Activated CD4-positive, alpha-beta memory T cell treated with anti-CD3 and anti-CD28 coated beads, Interleukin-2, amount 10 ng/mL, durations not matched to agents 7 days and 5 days (primary cell): ENCODE measurements at regions not wholly inside any gene's neighbourhood (a gene's known extent, or its start where the extent isn't known, plus 50 kb on each side); places are given as distances from the start of the nearest gene placed in this dataset.

Experiments
- CTCF ChIA-PET: fragments of 350-600 bp; sonication (Branson Sonifier 250); formaldehyde crosslinking; loops from one replicate; lab custom pipeline; 2021; ENCODE audit warnings: antibody characterized with exemption, inconsistent platforms; lab: Charles Lee
- POLR2A ChIA-PET: fragments of 350-600 bp; sonication (Branson Sonifier 250); formaldehyde crosslinking; loops from one replicate; lab custom pipeline; 2021; ENCODE audit warnings: antibody characterized with exemption; lab: Charles Lee
- DNase-seq: peaks from one replicate; pipeline ENCODE4 v3.0.0-alpha.2; 2020
- H3K27ac Mint-ChIP-seq: one replicate; pipeline ENCODE4 v1.8.0; 2021; ENCODE audit warnings: mild to moderate bottlenecking, mixed read lengths
- H3K27me3 Mint-ChIP-seq: one replicate; pipeline ENCODE4 v1.8.0; 2021; ENCODE audit warnings: mixed read lengths
- H3K36me3 Mint-ChIP-seq: one replicate; pipeline ENCODE4 v1.8.0; 2021; ENCODE audit warnings: low read depth, mixed read lengths
- H3K4me1 Mint-ChIP-seq: one replicate; pipeline ENCODE4 v1.8.0; 2021; ENCODE audit warnings: mixed read lengths
- H3K4me3 Mint-ChIP-seq: one replicate; pipeline ENCODE4 v1.8.0; 2021; ENCODE audit warnings: mild to moderate bottlenecking, mixed read lengths
- H3K9me3 Mint-ChIP-seq: one replicate; pipeline ENCODE4 v1.8.0; 2021; ENCODE audit warnings: mixed read lengths

DNA sequence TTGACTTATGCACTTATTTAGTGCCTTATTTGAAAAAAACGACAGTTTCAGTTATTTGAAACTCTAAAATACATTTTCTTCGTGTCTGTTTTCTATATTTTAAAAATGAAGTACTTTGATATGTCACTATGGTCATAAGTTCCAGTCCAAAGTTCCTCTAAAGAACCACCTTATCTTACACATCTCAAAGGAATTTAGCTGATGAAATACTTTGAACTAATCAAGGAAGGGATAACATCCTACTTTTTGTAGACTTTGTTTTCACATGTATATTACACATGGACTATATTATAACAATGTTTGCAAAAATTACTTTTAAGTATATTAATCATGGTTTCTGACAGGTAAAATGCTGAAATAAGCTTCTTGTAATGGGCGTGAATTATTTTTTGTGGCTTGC is 265.8 kb upstream of the ZNF717 start:
- Mint-ChIP-seq H3K9me3 (peaks cover 13% of the 10 kb centered on the region), H3K4me1 (no peaks in the 10 kb centered on the region), H3K27ac (no peak overlapping the region), H3K27me3 (no peaks in the 10 kb centered on the region), H3K4me3 (no peak overlapping the region), H3K36me3 (no peaks in the 10 kb centered on the region)
- no peak for DNase-seq
- ChIA-PET POLR2A (no interaction called here), CTCF (interaction anchor here (1.4 kb wide), 1 partner anchor 12 kb away, joined by 3 read pairs; no protein-coding TSS in a partner anchor)

DNA sequence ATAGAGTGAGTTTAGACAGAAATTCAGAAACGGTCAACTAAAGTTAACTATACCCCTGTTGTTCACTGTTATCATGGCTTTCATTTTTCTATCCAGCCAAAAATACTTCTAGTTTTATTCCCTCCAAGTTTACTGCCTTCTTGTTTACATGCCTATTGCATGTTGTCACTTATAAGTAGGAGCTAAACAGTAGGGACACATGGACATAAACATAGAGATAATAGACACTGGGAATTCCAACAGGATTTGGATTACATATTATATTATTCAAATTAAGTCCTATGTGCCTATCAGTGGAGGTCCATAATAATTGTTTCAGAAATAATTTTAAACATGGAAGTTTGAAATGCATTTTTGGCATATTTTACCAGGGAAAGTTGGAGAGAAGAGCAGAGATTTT is 269.1 kb upstream of the ZNF717 start:
- no peaks in the 10 kb centered on the region for H3K36me3 Mint-ChIP-seq
- no peak overlapping the region for H3K4me3 Mint-ChIP-seq
- no peak for DNase-seq
- no peak overlapping the region for H3K27ac Mint-ChIP-seq
- POLR2A ChIA-PET: no interaction called here
- H3K27me3 Mint-ChIP-seq: no peaks in the 10 kb centered on the region
- H3K4me1 Mint-ChIP-seq: no peaks in the 10 kb centered on the region
- CTCF ChIA-PET: no interaction called here
- H3K9me3 Mint-ChIP-seq: peaks cover 13% of the 10 kb centered on the region

DNA sequence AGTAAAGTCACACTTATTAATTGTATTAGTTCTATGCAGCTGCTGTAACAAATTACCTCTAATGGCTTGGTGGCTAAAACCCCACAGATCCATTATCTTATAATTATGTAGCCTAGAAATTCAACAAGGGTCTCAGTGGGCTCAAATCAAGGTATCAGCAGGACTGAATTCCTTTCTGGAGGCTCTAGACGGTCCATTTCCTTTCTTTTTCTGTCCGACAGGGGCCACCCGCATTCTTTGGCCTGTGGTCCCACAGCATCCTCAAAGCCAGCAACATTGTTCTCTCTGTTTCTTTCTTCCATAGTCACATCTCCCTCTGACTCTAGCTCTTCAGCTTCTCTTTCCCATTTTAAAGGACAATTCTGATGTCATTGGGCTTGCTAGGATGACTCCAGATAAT is 276.3 kb upstream of the ZNF717 start:
- peaks cover 3% of the 10 kb centered on the region for H3K9me3 Mint-ChIP-seq
- ChIA-PET CTCF (no interaction called here), POLR2A (no interaction called here)
- no peak overlapping the region for H3K4me3 Mint-ChIP-seq
- H3K27ac Mint-ChIP-seq: no peak overlapping the region
- DNase-seq: no peak
- no peaks in the 10 kb centered on the region for H3K27me3 Mint-ChIP-seq
- no peaks in the 10 kb centered on the region for H3K36me3 Mint-ChIP-seq
- H3K4me1 Mint-ChIP-seq: no peaks in the 10 kb centered on the region

DNA sequence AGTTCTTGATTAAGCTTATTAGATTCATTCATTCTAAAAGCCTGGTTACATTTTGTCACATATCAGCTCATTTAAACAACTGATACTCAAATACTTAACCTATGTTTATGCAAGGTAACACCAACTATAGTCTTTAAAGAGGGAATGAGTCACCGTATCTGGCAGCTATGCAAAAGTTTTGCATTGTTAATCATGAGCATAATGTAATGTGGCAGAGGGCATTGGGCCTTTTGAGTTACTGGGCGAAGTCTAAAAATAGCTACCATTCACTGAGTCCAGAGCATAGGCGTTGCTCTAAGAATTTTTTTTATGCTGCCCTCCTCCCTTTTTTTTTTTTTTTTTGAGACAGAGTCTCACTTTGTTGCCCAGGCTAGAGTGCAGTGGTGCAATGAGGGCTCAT is 277.7 kb upstream of the ZNF717 start:
- Mint-ChIP-seq H3K27ac (no peak overlapping the region), H3K4me3 (no peak overlapping the region), H3K36me3 (no peaks in the 10 kb centered on the region), H3K4me1 (no peaks in the 10 kb centered on the region), H3K9me3 (peaks cover 3% of the 10 kb centered on the region), H3K27me3 (no peaks in the 10 kb centered on the region)
- ChIA-PET POLR2A (no interaction called here), CTCF (interaction anchor here (1.0 kb wide), 1 partner anchor 12 kb away, joined by 3 read pairs; no protein-coding TSS in a partner anchor)
- DNase-seq: no peak

DNA sequence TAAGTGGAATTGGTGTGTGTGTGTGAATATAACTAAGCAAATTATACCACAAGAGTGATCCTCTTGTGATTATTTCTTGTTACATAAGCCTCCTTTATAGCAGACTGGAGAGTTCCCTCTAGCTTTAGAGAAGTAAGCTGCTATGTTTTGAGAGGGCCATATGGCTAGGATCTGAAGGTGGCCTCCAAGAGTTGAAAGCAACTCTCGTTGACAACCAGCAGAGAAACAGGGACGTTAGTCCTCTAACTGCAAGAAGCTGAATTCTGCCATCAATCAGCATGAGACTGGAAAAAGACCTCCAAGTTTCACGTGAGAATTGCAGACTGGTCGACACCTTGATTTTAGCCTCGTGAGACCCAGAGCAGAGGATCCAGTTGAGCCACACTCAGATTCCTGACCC is 278.5 kb upstream of the ZNF717 start:
- no peaks in the 10 kb centered on the region for H3K36me3 Mint-ChIP-seq
- no peaks in the 10 kb centered on the region for H3K27me3 Mint-ChIP-seq
- CTCF ChIA-PET: interaction anchor here (1.0 kb wide), 1 partner anchor 12 kb away, joined by 3 read pairs; no protein-coding TSS in a partner anchor
- no peak overlapping the region for H3K27ac Mint-ChIP-seq
- H3K4me1 Mint-ChIP-seq: no peaks in the 10 kb centered on the region
- no peak for DNase-seq
- H3K4me3 Mint-ChIP-seq: no peak overlapping the region
- peaks cover 5% of the 10 kb centered on the region for H3K9me3 Mint-ChIP-seq
- POLR2A ChIA-PET: no interaction called here

DNA sequence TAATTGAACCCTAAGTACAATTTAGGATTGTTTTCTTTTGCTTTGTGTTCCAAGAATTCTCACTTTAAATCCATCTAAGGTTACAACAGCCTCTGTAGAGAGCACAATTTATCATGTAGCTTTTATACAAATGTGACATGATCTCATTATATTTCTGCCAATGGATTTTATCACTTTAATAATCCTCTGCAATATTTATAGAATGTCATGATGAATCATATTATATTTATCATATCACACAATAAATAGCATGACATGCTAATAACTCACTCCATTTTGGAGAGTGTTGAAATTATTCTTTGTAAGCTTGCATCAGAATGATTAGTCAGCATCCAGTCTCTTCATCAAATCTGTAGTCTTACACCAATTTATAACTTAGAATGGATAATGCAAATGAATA is 280.6 kb upstream of the ZNF717 start:
- H3K27ac Mint-ChIP-seq: no peak overlapping the region
- ChIA-PET CTCF (no interaction called here), POLR2A (no interaction called here)
- H3K9me3 Mint-ChIP-seq: peaks cover 6% of the 10 kb centered on the region
- no peak for DNase-seq
- H3K4me1 Mint-ChIP-seq: no peaks in the 10 kb centered on the region
- H3K36me3 Mint-ChIP-seq: no peaks in the 10 kb centered on the region
- H3K4me3 Mint-ChIP-seq: no peak overlapping the region
- no peaks in the 10 kb centered on the region for H3K27me3 Mint-ChIP-seq

DNA sequence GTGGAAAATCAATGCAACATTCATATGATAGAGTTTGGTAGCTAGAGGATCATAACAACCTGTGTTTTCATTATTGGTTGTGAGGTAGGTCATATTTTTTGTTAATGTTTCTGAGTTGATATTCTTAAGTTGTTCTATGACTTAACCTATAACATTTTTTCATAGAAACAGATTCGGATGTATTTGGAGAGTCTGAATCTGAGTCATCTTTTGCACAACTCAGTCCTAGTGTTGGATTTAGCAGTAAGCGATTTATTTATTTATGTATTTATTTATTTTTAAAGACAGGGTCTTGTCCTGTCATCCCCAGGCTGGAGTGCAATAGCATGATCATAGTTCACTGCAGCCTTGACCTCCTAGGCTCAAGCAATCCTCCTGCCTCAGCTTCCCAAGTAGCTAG is 292.8 kb upstream of the ZNF717 start:
- Mint-ChIP-seq H3K4me3 (no peak overlapping the region), H3K27me3 (no peaks in the 10 kb centered on the region), H3K9me3 (peaks cover 3% of the 10 kb centered on the region), H3K27ac (no peak overlapping the region), H3K4me1 (no peaks in the 10 kb centered on the region), H3K36me3 (no peaks in the 10 kb centered on the region)
- ChIA-PET POLR2A (no interaction called here), CTCF (no interaction called here)
- DNase-seq: no peak

DNA sequence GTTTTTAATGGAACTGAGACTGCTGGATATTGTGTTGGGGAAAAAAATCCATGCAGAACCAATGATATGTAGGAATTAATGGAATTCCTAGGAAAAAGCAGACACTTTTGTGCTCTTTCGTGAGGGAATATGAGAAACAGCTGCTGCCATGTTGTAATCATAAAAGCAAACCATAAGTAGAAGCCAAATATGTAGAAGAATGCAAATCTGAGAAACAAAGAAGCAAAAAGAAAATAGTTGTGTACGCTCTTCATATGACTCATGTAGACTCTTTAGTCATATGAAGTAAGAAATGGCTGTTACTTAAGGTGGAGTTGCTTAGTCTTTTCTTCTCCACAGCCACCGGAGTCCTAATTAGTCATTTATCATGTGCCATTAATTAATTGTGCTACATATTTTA is 298.6 kb upstream of the ZNF717 start:
- no peaks in the 10 kb centered on the region for H3K36me3 Mint-ChIP-seq
- no peaks in the 10 kb centered on the region for H3K27me3 Mint-ChIP-seq
- H3K4me1 Mint-ChIP-seq: no peaks in the 10 kb centered on the region
- no peak overlapping the region for H3K27ac Mint-ChIP-seq
- ChIA-PET POLR2A (no interaction called here), CTCF (no interaction called here)
- no peak overlapping the region for H3K4me3 Mint-ChIP-seq
- peaks cover 9% of the 10 kb centered on the region for H3K9me3 Mint-ChIP-seq
- no peak for DNase-seq

DNA sequence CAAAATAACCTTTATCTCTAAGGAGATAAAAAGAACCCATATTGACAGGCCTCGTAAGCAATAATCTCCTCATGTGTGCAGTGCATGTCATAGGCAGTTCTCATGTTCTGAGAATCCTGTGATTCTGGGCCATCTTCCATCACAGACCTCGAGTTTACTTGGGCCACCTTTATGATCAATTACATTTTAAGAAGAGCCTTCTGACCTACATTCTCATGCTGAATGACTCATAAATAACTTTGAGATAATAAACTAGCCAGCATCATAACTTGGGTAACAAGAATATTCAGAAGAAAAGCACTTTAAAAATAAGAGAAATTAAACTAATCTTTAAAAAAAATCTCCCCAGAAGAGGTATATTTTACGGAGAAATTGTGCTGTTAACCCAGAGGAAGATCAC is 310.7 kb upstream of the ZNF717 start:
- ChIA-PET POLR2A (no interaction called here), CTCF (no interaction called here)
- Mint-ChIP-seq H3K27me3 (no peaks in the 10 kb centered on the region), H3K4me1 (no peaks in the 10 kb centered on the region), H3K4me3 (no peak overlapping the region), H3K27ac (no peak overlapping the region), H3K36me3 (no peaks in the 10 kb centered on the region), H3K9me3 (peaks cover 7% of the 10 kb centered on the region)
- DNase-seq: no peak

DNA sequence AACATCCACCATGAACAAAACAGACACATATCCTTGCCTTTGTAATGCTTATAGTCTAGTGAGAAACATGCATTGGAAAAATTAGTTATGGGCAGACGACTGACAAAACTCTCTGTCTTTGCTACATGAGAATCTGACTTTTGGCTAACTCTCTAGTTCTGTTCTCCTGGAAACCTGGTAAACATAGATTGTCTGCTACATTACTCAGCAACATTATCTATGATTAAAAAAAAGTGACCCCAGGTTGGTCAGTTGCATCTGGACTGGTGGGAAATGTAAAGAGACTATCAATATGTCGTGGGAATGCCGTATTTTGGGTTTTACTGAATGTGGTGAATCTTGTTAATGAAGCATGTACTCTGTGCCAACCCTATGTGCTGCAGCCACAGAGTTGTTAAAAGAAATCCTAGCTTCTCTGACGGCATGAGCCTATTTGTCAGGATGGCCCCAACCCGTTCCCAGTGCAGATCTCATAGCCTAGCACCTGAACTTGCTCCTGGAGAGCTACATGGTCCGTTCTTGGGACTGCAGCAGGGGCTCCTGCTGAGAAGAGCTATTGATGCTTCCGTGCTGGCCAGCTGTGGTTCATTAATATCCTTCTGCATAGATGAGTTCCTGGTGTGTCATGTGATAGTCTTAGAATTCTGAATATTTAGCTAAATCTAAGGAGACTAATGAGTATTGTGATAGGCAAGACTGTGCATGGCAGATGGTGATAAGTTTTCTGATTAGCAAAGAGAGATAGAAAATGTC is 311.7 kb upstream of the ZNF717 start:
- no peaks in the 10 kb centered on the region for H3K27me3 Mint-ChIP-seq

DNA sequence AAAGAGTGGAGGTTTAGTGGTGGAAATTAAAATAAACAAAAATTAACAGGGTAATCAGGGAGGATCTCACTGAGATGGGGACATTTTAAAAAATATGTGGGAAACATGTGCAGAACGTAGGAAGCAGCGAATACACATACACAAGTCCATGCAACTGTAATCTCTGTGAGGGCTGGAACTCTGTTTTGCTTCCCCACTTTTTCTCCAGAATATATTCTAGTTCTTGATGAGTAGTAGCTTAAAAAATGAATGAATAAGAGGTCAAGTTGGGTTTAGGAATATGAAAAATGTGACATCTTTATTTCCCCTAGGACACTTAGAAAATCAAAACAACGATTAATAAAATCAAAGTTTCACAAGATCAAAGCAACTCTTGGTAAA is 312.2 kb upstream of the ZNF717 start:
- Mint-ChIP-seq H3K9me3 (peaks cover 3% of the 10 kb centered on the region), H3K27me3 (no peaks in the 10 kb centered on the region), H3K36me3 (no peaks in the 10 kb centered on the region), H3K4me1 (no peaks in the 10 kb centered on the region), H3K4me3 (no peak overlapping the region), H3K27ac (no peak overlapping the region)
- no peak for DNase-seq
- CTCF ChIA-PET: no interaction called here
- POLR2A ChIA-PET: no interaction called here

More for the DNA sequence above, 311.7 kb upstream of the ZNF717 start:
- Mint-ChIP-seq H3K4me1 (no peaks in the 10 kb centered on the region), H3K27ac (no peak overlapping the region), H3K4me3 (no peak overlapping the region), H3K9me3 (peaks cover 7% of the 10 kb centered on the region), H3K36me3 (no peaks in the 10 kb centered on the region)
- POLR2A ChIA-PET: no interaction called here
- DNase-seq: no peak
- CTCF ChIA-PET: no interaction called here

DNA sequence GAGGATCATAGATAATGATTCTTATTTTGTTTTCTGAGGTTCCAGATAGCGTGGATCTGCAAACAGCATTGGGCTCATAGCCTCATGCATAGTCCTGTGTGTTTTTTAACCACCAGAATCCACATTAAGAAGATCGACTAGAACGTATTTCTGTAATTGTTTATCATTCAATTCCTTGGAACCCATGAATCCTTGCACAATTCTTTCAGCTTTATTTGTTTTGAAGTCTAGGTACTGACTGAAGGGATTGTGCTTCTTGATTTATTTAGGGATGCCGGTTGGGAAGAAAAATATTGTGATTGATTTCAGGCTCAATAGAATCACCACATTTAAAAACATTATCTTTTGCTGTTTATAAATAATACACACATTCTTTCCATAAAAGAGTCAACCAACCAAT is 314.6 kb upstream of the ZNF717 start:
- Mint-ChIP-seq H3K27ac (no peak overlapping the region), H3K4me1 (no peaks in the 10 kb centered on the region), H3K27me3 (no peaks in the 10 kb centered on the region), H3K9me3 (peaks cover 6% of the 10 kb centered on the region), H3K4me3 (no peak overlapping the region), H3K36me3 (no peaks in the 10 kb centered on the region)
- no peak for DNase-seq
- ChIA-PET POLR2A (no interaction called here), CTCF (no interaction called here)

DNA sequence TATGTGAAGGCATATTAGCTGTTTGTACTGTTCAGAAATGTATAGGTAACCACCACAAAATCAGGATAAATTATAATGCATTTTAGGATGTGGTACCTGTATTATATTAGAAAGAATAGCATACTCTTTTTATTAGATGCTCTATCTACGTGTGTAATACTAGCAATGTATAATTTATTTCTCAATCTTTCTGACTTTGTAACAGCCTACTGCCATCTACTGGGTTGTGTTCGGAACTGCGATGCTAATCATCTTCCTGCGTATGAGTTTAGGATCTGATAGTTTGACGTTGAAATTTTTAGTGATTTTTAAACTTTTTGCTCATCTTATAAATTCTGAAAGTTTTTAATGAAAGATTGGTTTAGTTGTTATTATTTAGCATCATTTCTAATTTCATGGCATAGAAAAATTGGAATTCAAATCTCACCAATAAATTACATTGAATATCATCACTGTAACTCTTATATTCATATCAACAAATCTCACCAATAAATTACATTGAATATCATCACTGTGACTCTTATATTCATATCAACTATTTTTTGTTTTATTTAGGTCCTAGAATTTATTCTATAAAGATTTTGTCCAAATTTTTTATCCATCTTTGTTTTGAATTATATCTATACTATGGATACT is 322.7 kb upstream of the ZNF717 start:
- ChIA-PET CTCF (interaction anchor here (0.6 kb wide), 1 partner anchor 385 kb away, joined by 3 read pairs; no protein-coding TSS in a partner anchor), POLR2A (no interaction called here)
- Mint-ChIP-seq H3K4me1 (no peaks in the 10 kb centered on the region), H3K9me3 (peaks cover 4% of the 10 kb centered on the region), H3K36me3 (no peaks in the 10 kb centered on the region), H3K27me3 (no peaks in the 10 kb centered on the region), H3K4me3 (no peak overlapping the region), H3K27ac (no peak overlapping the region)
- no peak for DNase-seq

DNA sequence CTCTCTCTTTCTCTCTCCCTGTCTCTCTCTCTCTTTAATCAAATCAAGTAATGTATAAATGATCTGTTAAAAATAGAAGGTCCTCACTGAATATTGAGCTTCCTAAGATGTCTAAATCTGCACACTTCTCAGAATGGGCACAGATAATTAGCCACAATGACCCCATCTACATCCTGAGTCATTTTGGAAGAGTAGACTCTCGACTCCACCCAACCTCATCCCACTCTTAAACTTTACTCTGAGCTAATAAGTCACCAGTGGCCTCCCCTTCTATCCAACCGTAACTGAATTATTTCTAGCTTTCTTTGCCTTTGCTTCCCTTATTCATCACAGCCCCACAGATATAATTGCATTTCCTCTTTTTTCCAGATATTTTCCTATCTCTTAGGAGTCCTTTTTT is 326.5 kb upstream of the ZNF717 start:
- no peak for DNase-seq
- no peak overlapping the region for H3K4me3 Mint-ChIP-seq
- no peaks in the 10 kb centered on the region for H3K27me3 Mint-ChIP-seq
- H3K36me3 Mint-ChIP-seq: no peaks in the 10 kb centered on the region
- H3K9me3 Mint-ChIP-seq: peaks cover 2% of the 10 kb centered on the region
- no peaks in the 10 kb centered on the region for H3K4me1 Mint-ChIP-seq
- H3K27ac Mint-ChIP-seq: no peak overlapping the region
- CTCF ChIA-PET: no interaction called here
- POLR2A ChIA-PET: no interaction called here
